ENCODE measurements at regions not wholly inside any gene's neighbourhood (a gene's known extent, or its start where the extent isn't known, plus 50 kb on each side); places are given as distances from the start of the nearest gene placed in this dataset.

DNA sequence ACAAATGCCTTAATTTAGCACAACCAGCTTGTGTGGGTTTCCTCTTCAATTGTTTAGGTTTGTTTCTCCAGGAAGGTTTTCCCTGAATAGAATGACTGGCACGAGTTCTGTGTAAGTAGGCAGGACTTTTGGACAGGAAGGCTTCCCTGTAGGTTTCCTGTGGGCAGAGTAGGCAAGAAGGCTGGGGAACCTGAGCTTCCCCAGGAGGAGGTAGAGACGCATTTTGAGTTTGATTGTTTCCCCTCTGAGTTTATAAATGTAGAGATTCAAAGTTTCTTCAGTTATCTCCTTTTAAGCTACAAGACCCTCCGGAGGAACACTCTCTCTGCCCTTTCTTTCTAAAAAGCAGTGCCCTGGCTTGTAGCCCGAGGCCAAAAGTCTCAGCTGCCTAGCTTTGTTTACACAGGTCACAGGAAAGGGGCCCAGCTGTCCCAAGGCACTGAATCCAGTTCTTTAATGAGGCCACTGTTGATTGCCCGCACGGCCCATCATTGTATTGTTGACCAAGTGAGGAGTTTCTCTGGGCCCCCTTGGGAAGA is 66.6 kb upstream of the RDX start:
- Histone ChIP-seq H3K36me3 (replicated peaks; ENCODE audit: insufficient read depth, low read length) (no peaks in the 10 kb centered on the region), H3K4me2 (ENCODE audit: low read depth, low read length) (peak overlapping the region; percentile 72; the same call in 1 of the 2 replicates), H3K9ac (ENCODE audit: low read length) (no peak overlapping the region; the same call in 1 of the 2 replicates), H3K4me1 (ENCODE audit: low read length) (peaks cover 4% of the 10 kb centered on the region; the same call in 1 of the 2 replicates), H3K27ac (ENCODE audit: low read length) (no peak overlapping the region), H3K27me3 (replicated peaks; ENCODE audit: insufficient read depth, low read length) (no peaks in the 10 kb centered on the region), H3K4me3 (ENCODE audit: low read length) (peak overlapping the region; percentile 27; the same call in 1 of the 2 replicates), H3F3A (ENCODE audit: insufficient read depth, low read length) (no peaks in the 10 kb centered on the region), H2AFZ (ENCODE audit: low read length) (peak overlapping the region; percentile 68), H3K79me2 (ENCODE audit: low read length) (no peaks in the 10 kb centered on the region), H3K9me2 (replicated peaks; ENCODE audit: insufficient read depth, low read length) (no peaks in the 10 kb centered on the region), H3K9me3 (replicated peaks; ENCODE audit: insufficient read depth, low read length) (no peaks in the 10 kb centered on the region), H4K20me1 (ENCODE audit: insufficient read depth, low read length) (no peaks in the 10 kb centered on the region)
- TF ChIP-seq, protein P1, sequence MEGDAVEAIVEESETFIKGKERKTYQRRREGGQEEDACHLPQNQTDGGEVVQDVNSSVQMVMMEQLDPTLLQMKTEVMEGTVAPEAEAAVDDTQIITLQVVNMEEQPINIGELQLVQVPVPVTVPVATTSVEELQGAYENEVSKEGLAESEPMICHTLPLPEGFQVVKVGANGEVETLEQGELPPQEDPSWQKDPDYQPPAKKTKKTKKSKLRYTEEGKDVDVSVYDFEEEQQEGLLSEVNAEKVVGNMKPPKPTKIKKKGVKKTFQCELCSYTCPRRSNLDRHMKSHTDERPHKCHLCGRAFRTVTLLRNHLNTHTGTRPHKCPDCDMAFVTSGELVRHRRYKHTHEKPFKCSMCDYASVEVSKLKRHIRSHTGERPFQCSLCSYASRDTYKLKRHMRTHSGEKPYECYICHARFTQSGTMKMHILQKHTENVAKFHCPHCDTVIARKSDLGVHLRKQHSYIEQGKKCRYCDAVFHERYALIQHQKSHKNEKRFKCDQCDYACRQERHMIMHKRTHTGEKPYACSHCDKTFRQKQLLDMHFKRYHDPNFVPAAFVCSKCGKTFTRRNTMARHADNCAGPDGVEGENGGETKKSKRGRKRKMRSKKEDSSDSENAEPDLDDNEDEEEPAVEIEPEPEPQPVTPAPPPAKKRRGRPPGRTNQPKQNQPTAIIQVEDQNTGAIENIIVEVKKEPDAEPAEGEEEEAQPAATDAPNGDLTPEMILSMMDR (IDR thresholded peaks at IDR 0.05; ENCODE audit: low read length) = no peak
- TF ChIP-seq EZH2phosphoT487 (IDR thresholded peaks at IDR 0.05; ENCODE audit: low read length) (no peak), EZH2 (optimal IDR thresholded peaks at IDR 0.05; ENCODE audit: low read depth, low read length) (no peak)
- no peak for DNase-seq

DNA sequence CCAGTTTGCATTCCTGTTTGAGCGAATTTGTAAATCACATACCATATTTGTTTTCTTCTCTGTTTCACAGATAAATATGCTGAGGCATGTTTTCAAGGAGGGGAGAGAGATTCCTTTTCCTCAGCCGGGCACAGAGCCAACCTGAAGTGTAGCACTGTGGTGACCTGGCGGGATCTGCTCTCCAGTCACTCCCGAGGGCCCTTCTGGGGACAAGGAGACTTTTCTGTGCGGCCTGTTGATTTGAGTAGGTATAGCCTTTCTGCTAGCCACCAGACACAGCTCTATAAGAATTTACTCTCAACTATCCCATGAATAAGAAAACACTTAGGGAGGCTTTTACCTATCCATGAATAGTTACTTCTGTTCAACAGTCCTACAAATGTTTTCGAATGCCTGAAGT is 63.5 kb upstream of the FDX1 start:
- Histone ChIP-seq H3K4me3 (ENCODE audit: low read length) (no peak overlapping the region), H3K27ac (ENCODE audit: low read length) (no peak overlapping the region), H3K4me1 (ENCODE audit: low read length) (peaks cover 4% of the 10 kb centered on the region; the same call in 1 of the 2 replicates), H3K9ac (ENCODE audit: low read length) (no peak overlapping the region), H3K9me3 (replicated peaks; ENCODE audit: insufficient read depth, low read length) (no peaks in the 10 kb centered on the region), H2AFZ (ENCODE audit: low read length) (no peak overlapping the region), H3K4me2 (ENCODE audit: low read depth, low read length) (no peak overlapping the region), H3K27me3 (replicated peaks; ENCODE audit: insufficient read depth, low read length) (no peaks in the 10 kb centered on the region), H3K9me2 (replicated peaks; ENCODE audit: insufficient read depth, low read length) (no peaks in the 10 kb centered on the region), H3K36me3 (replicated peaks; ENCODE audit: insufficient read depth, low read length) (no peaks in the 10 kb centered on the region), H3K79me2 (ENCODE audit: low read length) (no peaks in the 10 kb centered on the region), H3F3A (ENCODE audit: insufficient read depth, low read length) (no peaks in the 10 kb centered on the region), H4K20me1 (ENCODE audit: insufficient read depth, low read length) (no peaks in the 10 kb centered on the region)
- no peak for DNase-seq
- TF ChIP-seq EZH2 (optimal IDR thresholded peaks at IDR 0.05; ENCODE audit: low read depth, low read length) = no peak
- TF ChIP-seq, protein P1 (IDR thresholded peaks at IDR 0.05; ENCODE audit: low read length) = no peak
- no peak for TF ChIP-seq EZH2phosphoT487 (IDR thresholded peaks at IDR 0.05; ENCODE audit: low read length)

DNA sequence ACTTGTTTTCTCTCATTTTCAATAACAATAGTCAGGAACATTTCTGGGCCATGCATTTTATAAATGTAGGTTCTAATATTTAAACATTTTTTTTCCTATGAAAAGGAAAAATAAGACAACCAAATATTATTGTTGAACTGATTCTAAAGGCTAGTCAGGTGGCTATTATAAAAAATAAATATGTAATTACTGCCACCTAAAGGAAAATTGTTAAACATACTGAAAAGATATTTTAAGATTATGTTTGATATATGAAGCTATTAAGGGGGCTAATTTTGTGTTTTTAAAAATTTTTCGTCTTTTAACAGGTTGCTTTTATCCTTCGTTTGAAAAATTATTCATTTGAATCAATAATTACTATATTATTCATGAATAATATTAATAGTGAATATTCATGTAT is 62.2 kb upstream of the FDX1 start:
- no peaks in the 10 kb centered on the region for H3K9me3 ChIP-seq (replicated peaks; ENCODE audit: insufficient read depth, low read length)
- no peaks in the 10 kb centered on the region for H3K79me2 ChIP-seq (ENCODE audit: low read length)
- H3K36me3 ChIP-seq (replicated peaks; ENCODE audit: insufficient read depth, low read length) = no peaks in the 10 kb centered on the region
- no peak overlapping the region for H3K9ac ChIP-seq (ENCODE audit: low read length)
- peaks cover 4% of the 10 kb centered on the region; the same call in 1 of the 2 replicates for H3K4me1 ChIP-seq (ENCODE audit: low read length)
- no peak overlapping the region for H3K4me3 ChIP-seq (ENCODE audit: low read length)
- H4K20me1 ChIP-seq (ENCODE audit: insufficient read depth, low read length) = no peaks in the 10 kb centered on the region
- no peaks in the 10 kb centered on the region for H3K9me2 ChIP-seq (replicated peaks; ENCODE audit: insufficient read depth, low read length)
- H2AFZ ChIP-seq (ENCODE audit: low read length) = no peak overlapping the region
- H3K4me2 ChIP-seq (ENCODE audit: low read depth, low read length) = no peak overlapping the region
- DNase-seq = peak; percentile 18
- H3K27me3 ChIP-seq (replicated peaks; ENCODE audit: insufficient read depth, low read length) = no peaks in the 10 kb centered on the region
- TF ChIP-seq, protein P1 (IDR thresholded peaks at IDR 0.05; ENCODE audit: low read length) = no peak
- TF ChIP-seq EZH2 (optimal IDR thresholded peaks at IDR 0.05; ENCODE audit: low read depth, low read length) (no peak), EZH2phosphoT487 (IDR thresholded peaks at IDR 0.05; ENCODE audit: low read length) (no peak)
- H3K27ac ChIP-seq (ENCODE audit: low read length) = no peak overlapping the region
- no peaks in the 10 kb centered on the region; the same call in 1 of the 2 replicates for H3F3A ChIP-seq (ENCODE audit: insufficient read depth, low read length)
